ENCODE measurements at regions not wholly inside any gene's neighbourhood (a gene's known extent, or its start where the extent isn't known, plus 50 kb on each side); places are given as distances from the start of the nearest gene placed in this dataset.
"Not testable (repeated sequence)": the region's sequence is repeated elsewhere in the genome, so short reads cannot be mapped to it uniquely, and the experiment has no call there.

GRCh38 chr15:58298879-58299850 lies 132.6 kb upstream of the LIPC start:
- DNase-seq: no peak

- DNase-seq: no peak
Observed at GRCh38 chr15:58302832-58303231, 129.0 kb upstream of the LIPC start.

GRCh38 chr15:58303236-58303635 lies 128.6 kb upstream of the LIPC start:
- no peak for DNase-seq

- DNase-seq: peak; percentile 29
Observed at GRCh38 chr15:58306591-58307312, 125.0 kb upstream of the LIPC start.

- peak; percentile 60 for DNase-seq
Observed at GRCh38 chr15:58307313-58307961, 124.4 kb upstream of the LIPC start.

GRCh38 chr15:58308742-58309355 lies 122.9 kb upstream of the LIPC start:
- DNase-seq: no peak

- DNase-seq: no peak
Observed at GRCh38 chr15:58309963-58310928, 121.5 kb upstream of the LIPC start.

- DNase-seq: no peak
Observed at GRCh38 chr15:58311556-58311955, 120.2 kb upstream of the LIPC start.

GRCh38 chr15:58312031-58312430 lies 119.8 kb upstream of the LIPC start:
- DNase-seq: no peak

- DNase-seq: no peak
Observed at GRCh38 chr15:58313304-58313703, 118.5 kb upstream of the LIPC start.

GRCh38 chr15:58313810-58314592 lies 117.8 kb upstream of the LIPC start:
- DNase-seq: no peak

- DNase-seq: no peak
Observed at GRCh38 chr15:58314593-58315216, 117.1 kb upstream of the LIPC start.

GRCh38 chr15:58318517-58318916 lies 113.3 kb upstream of the LIPC start:
- no peak for DNase-seq

- DNase-seq: no peak
Observed at GRCh38 chr15:58321034-58321433, 110.8 kb upstream of the LIPC start.

- no peak for DNase-seq
Observed at GRCh38 chr15:58322253-58322652, 109.5 kb upstream of the LIPC start.

- not testable (repeated sequence) for DNase-seq
Observed at GRCh38 chr15:58323321-58323720, 108.5 kb upstream of the LIPC start.

- no peak for DNase-seq
Observed at GRCh38 chr15:58324533-58324932, 107.3 kb upstream of the LIPC start.

GRCh38 chr15:58327958-58328357 lies 103.8 kb upstream of the LIPC start:
- no peak for DNase-seq

GRCh38 chr15:58329211-58329610 lies 102.6 kb upstream of the LIPC start:
- no peak for DNase-seq

All from EL (cell line).